ENCODE measurements at regions not wholly inside any gene's neighbourhood (a gene's known extent, or its start where the extent isn't known, plus 50 kb on each side); places are given as distances from the start of the nearest gene placed in this dataset.
"Not testable (repeated sequence)": the region's sequence is repeated elsewhere in the genome, so short reads cannot be mapped to it uniquely, and the experiment has no call there.

DNA sequence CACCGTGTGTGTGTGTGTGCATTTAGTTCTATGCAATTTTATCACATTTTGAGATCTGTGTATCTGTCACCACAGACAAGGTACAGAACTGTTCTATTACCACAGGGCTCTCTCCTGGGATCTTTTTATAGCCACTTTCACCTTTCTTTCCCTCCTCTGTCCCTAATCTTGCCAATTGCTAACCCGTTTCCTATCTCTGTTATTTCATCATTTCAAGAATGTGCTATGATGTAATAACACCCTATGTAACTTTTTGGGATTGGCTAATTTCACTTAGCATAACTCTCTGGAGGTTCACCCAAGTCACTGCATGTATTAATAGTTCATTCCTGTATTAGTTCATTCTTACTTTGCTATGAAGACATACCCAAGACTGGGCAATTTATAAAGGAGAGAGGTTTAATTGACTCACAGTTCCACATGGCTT lies 657.7 kb downstream of the QKI start:
- DNase-seq (ENCODE audit: low read depth), result no peak

DNA sequence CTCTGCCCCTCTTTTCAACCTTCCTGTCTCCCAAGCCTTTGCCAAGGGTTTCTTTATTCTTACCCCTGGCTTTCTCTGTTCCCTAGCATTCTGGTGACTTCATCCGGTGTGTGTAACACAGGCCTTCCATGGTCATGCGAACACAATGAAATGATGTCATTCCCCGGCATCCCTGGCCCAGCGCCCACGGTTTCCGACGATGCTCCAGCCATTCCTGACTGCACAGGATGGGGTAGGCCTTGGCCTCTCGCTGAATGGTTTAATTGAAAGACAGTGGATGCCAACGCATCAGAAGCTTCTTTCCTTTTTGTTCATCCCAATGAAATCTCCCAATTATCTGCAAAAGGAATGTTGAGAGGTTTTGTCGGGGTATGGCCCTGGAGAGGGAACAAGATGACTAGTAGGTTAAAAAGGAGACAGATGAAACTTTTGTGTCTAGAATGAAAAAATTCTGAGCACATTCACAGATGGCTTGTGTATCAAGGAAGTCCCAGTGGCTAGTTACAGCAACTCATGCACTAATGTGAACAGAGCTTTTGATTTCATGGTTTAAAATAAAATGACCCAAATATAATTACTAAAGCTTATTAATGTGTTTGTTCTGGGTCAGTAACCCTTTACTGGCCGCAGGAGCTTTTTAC lies 655.0 kb downstream of the QKI start:
- DNase-seq (ENCODE audit: low read depth), result peak; percentile 11

- no peak for DNase-seq (ENCODE audit: low read depth)
Measured at GRCh38 chr6:164068527-164068926, 654.0 kb downstream of the QKI start.

DNA sequence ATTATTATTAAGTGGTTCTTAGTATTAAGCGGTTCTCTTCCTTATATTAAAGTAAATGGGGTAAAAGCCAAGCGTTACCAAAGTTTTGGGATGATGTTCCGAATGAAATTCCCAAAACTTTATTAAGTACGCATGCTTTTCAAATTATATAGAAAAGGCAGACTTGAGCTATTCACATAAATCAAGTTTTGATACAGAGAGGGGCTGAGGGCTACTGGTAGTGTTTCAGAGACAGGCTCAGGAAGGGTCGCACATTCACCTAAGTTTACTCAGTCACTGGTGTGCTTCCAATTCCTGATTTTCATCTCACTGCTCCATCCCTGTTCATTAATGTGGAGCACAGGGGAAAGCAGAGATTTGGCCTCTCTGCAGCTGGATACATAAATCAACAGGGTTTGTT lies 652.2 kb downstream of the QKI start:
- no peak for DNase-seq (ENCODE audit: low read depth)

DNA sequence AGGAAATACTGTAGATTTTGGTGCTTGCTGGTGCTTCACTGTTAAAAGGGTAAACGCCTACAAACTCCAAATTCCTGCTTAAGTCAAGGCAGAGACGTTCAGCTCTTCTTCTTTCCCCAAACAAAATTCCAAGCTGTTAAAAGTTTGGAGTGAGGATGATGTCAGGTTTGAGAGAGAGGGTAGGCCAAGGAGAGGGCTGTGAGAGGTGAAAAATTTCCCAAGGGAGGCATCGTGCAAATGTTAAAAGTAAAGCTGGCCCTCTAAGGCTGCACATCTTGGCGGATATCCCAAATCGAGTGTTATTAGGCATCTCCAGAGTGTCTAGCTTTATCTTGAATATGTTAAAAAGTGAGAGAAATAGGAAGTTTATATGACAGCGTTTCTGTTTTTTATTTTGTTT lies 651.8 kb downstream of the QKI start:
- no peak for DNase-seq (ENCODE audit: low read depth)

- DNase-seq (ENCODE audit: low read depth), result no peak
Measured at GRCh38 chr6:164063346-164063745, 648.8 kb downstream of the QKI start.

DNA sequence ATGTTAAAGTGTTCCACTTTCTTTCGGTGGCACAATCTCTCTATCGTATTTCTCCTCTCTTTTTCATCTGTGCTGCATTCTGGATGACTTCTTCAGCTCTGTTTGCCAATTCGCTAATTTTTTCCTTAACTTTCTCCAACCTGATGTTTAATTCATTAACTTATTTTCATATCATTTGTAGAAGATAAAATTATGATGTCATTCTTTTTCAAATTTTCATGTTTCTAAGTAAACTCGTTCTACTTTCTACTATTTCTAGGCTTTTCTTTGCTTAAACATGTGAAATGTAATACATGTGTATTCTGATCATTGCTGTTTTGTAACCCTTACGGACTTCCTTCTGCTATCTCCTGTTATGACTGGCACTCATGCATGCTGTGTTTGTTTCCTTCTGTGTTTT lies 648.4 kb downstream of the QKI start:
- DNase-seq (ENCODE audit: low read depth), result no peak

DNA sequence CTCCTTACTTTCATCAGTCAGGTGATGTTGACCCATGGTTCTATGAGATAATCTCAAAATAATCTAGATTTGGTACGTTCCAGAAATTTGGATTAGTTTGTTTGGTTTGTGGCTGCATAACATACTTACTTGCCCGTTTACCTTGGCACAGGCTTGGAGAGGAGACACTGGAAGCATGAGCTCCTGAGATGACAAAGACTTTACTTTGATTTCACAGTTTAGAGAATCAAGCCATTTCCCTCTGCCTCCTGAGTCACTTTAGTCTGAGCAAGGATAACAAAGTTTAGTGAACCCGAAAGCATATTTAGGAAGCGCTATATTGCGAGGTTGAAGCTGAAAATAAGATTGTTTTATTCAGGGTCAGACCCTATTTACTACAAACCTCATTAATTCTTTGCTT lies 643.4 kb downstream of the QKI start:
- DNase-seq (ENCODE audit: low read depth), result no peak

- no peak for DNase-seq (ENCODE audit: low read depth)
Measured at GRCh38 chr6:164051427-164051826, 636.9 kb downstream of the QKI start.

DNA sequence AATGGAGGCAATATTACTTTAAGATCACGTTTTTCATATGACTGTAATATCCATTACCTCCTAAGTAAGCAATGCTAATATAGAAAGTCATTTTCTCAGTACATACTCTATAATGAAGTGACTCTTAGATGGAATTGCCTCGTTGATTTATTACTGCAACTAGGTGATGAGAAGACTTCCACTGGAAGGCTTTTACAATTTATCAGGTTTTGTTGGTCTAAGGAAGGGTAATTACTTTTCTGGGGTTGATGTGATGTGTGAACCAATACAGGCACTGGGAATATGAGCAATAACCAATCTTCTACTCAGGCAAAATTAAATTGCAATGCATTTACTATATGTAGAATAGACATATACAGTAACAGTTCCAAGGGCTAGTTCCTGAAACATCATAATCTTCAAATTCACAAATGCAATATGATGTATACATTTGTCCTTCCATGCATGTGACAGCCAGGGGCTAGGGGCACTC lies 635.0 kb downstream of the QKI start:
- DNase-seq (ENCODE audit: low read depth), result no peak

DNA sequence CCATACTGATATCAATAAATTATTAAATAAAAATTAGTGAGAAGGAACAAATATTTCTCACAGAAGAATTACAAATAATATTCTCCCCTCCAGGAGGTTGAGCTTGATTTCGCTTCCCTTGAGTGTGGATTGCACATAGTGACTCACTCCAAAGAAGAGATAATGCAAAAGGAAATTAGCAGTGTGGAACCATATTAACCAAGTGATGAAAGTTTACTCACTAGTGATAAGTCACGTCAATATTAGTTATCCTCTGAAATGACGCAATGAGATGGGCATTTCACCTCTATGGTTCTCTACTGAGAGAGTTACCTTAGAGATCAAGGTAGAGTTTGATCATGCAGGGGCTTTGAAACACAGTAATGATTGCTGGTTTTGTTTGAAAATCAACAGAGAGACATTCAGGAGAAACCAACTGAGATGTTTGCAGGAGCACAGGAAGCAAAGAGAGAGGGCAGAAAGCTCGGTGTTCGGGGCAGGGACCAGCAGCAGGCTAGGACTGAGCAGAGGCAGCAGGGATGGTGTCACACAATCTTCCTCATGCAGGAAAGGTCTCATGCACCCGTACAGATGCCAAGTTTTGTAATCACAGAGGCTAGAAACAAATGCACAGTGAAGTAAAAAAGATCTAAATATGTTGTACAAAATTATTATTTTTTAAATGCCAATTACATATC lies 634.5 kb downstream of the QKI start:
- DNase-seq (ENCODE audit: low read depth), result peak; percentile 15

- no peak for DNase-seq (ENCODE audit: low read depth)
Measured at GRCh38 chr6:164045082-164045481, 630.6 kb downstream of the QKI start.

GRCh38 chr6:164043656-164044055 lies 629.1 kb downstream of the QKI start:
- not testable (repeated sequence) for DNase-seq (ENCODE audit: low read depth)

DNA sequence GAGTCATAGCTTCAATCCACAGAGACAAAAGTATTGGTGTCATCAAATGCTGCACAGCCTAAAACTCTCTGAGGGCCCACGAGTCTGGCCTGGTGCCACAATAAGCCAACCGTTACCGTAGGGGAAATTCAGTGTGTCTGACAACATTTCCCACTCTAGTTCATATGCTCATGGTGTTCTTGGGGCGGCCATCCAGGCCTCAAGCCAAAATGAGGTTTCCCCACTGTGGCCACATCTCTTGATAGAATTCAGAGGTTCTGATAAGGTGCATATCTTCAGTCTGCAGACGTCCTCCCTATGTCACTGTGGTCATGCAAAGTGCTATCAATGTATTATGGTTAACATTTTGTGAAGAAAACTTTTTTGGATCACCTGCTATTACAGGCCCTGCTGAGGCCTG lies 627.7 kb downstream of the QKI start:
- no peak for DNase-seq (ENCODE audit: low read depth)

DNA sequence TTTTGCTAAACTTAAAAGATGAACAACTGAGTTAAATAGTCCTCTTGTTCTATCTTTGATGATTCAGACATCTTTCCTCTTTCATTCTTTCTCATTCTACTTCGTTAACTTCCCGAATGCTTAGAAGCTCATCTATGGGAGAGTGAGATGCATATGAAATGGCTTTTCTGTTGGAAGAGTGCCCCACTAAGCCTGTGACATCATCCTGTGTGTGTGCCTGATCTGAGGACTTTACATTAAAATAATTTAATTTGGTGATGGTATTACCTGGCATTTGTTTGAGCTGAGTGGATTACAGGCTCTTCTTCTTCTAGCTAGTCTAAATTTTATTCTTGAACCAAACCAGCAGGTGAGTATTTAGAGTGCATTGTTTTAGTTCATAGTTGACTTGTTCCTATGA lies 626.5 kb downstream of the QKI start:
- no peak for DNase-seq (ENCODE audit: low read depth)

DNA sequence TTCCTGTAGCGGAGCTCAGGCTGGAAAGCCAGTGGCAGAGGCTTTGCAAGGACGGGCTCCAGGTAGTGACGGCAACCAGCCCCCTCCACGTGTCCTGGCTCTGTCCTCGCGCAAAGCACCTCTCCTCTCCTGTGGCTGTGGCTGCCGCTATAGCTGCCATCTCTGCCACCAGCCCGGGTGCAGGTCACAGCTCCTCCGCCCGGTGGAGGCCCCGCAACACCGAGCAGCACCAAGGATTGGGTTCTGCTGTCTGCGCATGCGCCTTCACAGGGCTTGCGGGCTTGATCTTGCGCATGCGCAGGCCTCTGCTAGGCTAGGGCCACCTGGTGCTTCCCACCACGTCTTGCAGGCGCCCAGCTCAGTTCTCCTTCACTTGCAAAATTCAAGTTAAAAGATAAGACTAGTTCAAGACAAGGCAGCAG lies 625.4 kb downstream of the QKI start:
- DNase-seq (ENCODE audit: low read depth), result peak; percentile 30

- no peak for DNase-seq (ENCODE audit: low read depth)
Measured at GRCh38 chr6:164037171-164037870, 622.8 kb downstream of the QKI start.

GRCh38 chr6:164035900-164036485 lies 621.5 kb downstream of the QKI start:
- DNase-seq (ENCODE audit: low read depth), result no peak

DNA sequence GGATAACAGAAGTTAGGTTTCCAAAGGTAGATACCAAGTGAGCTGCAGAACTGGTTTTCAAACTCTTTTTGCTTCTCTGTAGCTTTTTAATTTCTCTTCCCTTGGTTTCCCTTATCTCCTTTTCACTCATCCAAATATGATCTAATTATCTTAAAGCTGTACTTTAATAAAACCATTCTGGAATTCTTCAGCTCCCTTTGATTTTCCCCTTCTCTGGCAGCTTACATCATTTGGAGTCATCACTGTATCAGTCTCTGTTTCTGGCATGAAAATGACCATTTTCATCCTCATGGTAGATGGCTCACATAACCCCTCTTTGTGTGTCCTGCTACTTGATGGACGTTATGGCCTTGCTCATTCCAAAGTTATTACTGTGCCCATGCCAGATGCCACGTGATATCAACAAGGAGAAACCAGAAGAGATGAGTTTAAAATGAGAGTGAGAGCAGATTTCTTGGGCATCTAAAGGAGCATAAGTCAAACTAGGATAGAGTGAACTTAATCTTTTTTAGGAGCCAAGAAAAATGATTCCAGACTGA lies 620.2 kb downstream of the QKI start:
- peak; percentile 32 for DNase-seq (ENCODE audit: low read depth)

GRCh38 chr6:164025180-164025579 lies 610.7 kb downstream of the QKI start:
- DNase-seq (ENCODE audit: low read depth), result no peak

DNA sequence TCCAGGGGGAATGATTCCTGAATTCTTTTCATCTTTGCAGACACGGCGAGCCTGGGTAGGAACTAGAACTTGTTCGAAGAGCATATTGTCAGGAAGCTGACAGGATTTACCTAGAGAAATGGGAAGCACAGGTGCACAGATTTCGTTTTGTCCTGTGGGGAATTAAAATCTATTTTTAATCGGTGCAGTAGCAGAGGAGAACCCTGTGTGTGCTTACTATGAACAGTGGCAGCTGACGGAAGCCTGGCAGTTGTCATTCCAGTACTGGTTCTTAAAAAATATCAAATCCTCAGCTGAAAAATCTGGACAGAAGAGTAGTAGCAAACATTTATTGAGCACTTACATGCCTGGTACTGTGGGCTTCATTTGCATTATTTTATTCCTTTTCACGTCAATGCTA lies 609.0 kb downstream of the QKI start:
- DNase-seq (ENCODE audit: low read depth), result no peak

GRCh38 chr6:164022632-164023031 lies 608.1 kb downstream of the QKI start:
- DNase-seq (ENCODE audit: low read depth), result no peak

Measured in HS-5 (cell line).